Bronchial epithelial cell (primary cell): ENCODE measurements at regions not wholly inside any gene's neighbourhood (a gene's known extent, or its start where the extent isn't known, plus 50 kb on each side); places are given as distances from the start of the nearest gene placed in this dataset.

ENCODE experiments used
- DNase-seq: peaks from one replicate; pipeline ENCODE4 v3.0.0-alpha.2; 2010; ENCODE audit warnings: low read depth
- FAIRE-seq: peaks from 2 replicates; lab custom pipeline; 2011; peaks lifted over from hg19 to GRCh38; lab: Jason Lieb, UNC
- H3K27me3 ChIP-seq: 2 replicates; pipeline ENCODE4 v1.5.1; 2011; ENCODE audit warnings: low read length; ENCODE audit not compliant: control insufficient read depth, insufficient read depth
- H3K36me3 ChIP-seq: 2 replicates; pipeline ENCODE4 v1.5.1; 2011; ENCODE audit warnings: low read length; ENCODE audit not compliant: control insufficient read depth, insufficient read depth
- H3K4me3 ChIP-seq: 2 replicates; pipeline ENCODE4 v1.5.1; 2011; ENCODE audit warnings: mild to moderate bottlenecking, low read depth, low read length, control low read depth
- TF ChIP-seq, protein P1 (sequence below): IDR thresholded peaks from 2 replicates; pipeline ENCODE4 v1.5.1; 2011; ENCODE audit warnings: mild to moderate bottlenecking, moderate library complexity, low read length, control low read depth, inconsistent platforms; ENCODE audit not compliant: insufficient read depth, severe bottlenecking

DNA sequence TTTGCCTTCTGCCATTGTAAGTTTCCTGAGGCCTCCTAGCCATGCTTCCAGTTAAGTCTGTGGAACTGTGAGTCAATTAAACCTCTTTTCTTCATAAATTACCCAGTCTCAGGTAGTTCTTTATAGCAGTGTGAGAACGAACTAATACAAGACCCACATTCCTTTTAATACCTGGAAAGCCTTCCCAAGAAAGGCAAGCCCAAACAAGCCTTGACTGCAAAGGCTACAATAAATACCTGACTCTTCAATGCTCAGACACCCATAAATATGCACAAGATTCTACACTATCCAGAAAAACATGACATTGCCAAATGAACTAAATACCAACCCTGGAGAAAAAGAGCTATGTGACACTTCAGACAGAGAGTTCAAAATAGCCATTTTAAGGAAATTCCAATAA lies 338.8 kb downstream of the HAO1 start:
- no peak overlapping the region for H3K4me3 ChIP-seq
- FAIRE-seq: no peak
- TF ChIP-seq, protein P1, sequence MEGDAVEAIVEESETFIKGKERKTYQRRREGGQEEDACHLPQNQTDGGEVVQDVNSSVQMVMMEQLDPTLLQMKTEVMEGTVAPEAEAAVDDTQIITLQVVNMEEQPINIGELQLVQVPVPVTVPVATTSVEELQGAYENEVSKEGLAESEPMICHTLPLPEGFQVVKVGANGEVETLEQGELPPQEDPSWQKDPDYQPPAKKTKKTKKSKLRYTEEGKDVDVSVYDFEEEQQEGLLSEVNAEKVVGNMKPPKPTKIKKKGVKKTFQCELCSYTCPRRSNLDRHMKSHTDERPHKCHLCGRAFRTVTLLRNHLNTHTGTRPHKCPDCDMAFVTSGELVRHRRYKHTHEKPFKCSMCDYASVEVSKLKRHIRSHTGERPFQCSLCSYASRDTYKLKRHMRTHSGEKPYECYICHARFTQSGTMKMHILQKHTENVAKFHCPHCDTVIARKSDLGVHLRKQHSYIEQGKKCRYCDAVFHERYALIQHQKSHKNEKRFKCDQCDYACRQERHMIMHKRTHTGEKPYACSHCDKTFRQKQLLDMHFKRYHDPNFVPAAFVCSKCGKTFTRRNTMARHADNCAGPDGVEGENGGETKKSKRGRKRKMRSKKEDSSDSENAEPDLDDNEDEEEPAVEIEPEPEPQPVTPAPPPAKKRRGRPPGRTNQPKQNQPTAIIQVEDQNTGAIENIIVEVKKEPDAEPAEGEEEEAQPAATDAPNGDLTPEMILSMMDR: no peak
- peak; percentile 78 for DNase-seq
- no peaks in the 10 kb centered on the region for H3K27me3 ChIP-seq
- no peaks in the 10 kb centered on the region for H3K36me3 ChIP-seq

DNA sequence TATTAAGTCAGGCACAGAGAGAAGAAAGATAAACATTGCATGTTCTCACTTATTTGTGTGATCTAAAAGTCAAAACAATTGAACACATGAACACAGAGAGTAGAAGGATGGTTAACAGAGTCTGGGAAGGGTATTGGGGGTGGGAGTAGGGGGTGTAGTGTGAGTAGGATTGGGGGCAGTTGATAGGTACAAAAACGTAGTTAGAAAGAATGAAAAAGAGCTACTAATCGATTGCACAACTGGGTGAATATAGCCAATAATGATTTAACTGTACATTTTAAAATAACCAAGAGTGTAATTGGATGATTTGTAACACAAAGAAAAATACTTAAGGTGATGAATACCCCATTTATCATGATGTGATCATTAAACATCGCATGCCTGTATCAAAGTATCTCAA lies 333.3 kb downstream of the HAO1 start:
- no peak for FAIRE-seq

GRCh38 chr20:7608250-7608649 lies 332.0 kb downstream of the HAO1 start:
- TF ChIP-seq, protein P1: no peak
- no peaks in the 10 kb centered on the region for H3K27me3 ChIP-seq
- DNase-seq: no peak
- no peak for FAIRE-seq
- no peak overlapping the region for H3K4me3 ChIP-seq
- no peaks in the 10 kb centered on the region for H3K36me3 ChIP-seq

More for the DNA sequence above, 333.3 kb downstream of the HAO1 start:
- DNase-seq: no peak
- Histone ChIP-seq H3K27me3 (no peaks in the 10 kb centered on the region), H3K4me3 (no peak overlapping the region), H3K36me3 (no peaks in the 10 kb centered on the region)
- TF ChIP-seq, protein P1: no peak

- Histone ChIP-seq H3K4me3 (no peak overlapping the region), H3K27me3 (no peaks in the 10 kb centered on the region), H3K36me3 (no peaks in the 10 kb centered on the region)
- no peak for FAIRE-seq
- TF ChIP-seq, protein P1: no peak
- no peak for DNase-seq
Observed at GRCh38 chr20:7609251-7609650, 331.0 kb downstream of the HAO1 start.

DNA sequence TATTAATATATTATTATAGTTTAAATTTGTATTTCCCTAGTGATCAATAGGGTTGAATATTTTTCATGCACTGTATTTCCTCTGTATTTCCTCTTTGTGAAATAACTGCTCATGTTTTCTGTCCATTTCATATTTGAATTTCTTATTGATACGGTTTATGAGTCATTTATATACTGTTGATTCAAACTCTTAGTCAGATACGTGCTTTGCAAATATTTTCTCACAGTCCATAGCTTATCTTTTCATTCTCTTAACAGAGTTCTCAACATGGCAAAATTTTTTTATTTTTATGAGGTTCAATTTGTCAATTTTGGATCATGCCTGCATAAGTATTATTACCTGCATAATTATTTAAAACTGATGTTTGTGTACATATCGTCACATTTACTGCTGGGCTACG lies 329.6 kb downstream of the HAO1 start:
- no peak for FAIRE-seq
- peak; percentile 53 for DNase-seq
- Histone ChIP-seq H3K36me3 (no peaks in the 10 kb centered on the region), H3K27me3 (no peaks in the 10 kb centered on the region), H3K4me3 (no peak overlapping the region)
- TF ChIP-seq, protein P1: no peak

DNA sequence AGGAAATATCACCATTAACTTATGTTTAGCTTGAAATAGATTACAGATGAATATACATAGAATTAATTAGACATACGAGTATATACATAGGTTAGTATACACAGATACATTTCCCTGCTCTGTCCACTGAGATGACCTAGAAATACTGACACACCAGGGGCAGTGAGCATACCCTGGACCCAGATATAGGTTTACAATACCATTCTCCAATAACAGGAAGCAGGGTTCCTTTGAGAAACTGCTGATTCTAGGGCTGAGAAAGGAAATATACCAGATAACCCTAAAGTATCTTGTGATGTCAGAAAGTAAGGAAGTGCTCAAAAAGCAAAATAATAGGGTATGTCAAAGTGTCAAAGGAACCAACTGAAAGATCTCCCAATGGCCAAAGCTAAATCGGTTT lies 322.5 kb downstream of the HAO1 start:
- TF ChIP-seq, protein P1: no peak
- DNase-seq (no peak), FAIRE-seq (no peak)

More for the DNA sequence above, 322.5 kb downstream of the HAO1 start:
- Histone ChIP-seq H3K36me3 (no peaks in the 10 kb centered on the region), H3K4me3 (no peak overlapping the region), H3K27me3 (no peaks in the 10 kb centered on the region)
